Breast epithelium (tissue), 3 donors: ENCODE measurements at regions not wholly inside any gene's neighbourhood (a gene's known extent, or its start where the extent isn't known, plus 50 kb on each side); places are given as distances from the start of the nearest gene placed in this dataset.
"Not testable (repeated sequence)": the region's sequence is repeated elsewhere in the genome, so short reads cannot be mapped to it uniquely, and the experiment has no call there.

Experiments used
- POLR2AphosphoS5 ChIP-seq, 3 donors: sonication (generic); formaldehyde crosslinking; IDR thresholded peaks; one replicate each; pipeline ENCODE4 v1.6.1; 2017; ENCODE audit warnings: antibody characterized with exemption in 3 of 3
- TF ChIP-seq, protein P1 (sequence below), 3 donors: fragments of 450-650 bp; IDR thresholded peaks; one replicate each; pipeline ENCODE4 v1.5.1; 2016 to 2017; ENCODE audit warnings: antibody characterized with exemption in 3 of 3, mild to moderate bottlenecking in 3 of 3, moderate library complexity in 3 of 3

DNA sequence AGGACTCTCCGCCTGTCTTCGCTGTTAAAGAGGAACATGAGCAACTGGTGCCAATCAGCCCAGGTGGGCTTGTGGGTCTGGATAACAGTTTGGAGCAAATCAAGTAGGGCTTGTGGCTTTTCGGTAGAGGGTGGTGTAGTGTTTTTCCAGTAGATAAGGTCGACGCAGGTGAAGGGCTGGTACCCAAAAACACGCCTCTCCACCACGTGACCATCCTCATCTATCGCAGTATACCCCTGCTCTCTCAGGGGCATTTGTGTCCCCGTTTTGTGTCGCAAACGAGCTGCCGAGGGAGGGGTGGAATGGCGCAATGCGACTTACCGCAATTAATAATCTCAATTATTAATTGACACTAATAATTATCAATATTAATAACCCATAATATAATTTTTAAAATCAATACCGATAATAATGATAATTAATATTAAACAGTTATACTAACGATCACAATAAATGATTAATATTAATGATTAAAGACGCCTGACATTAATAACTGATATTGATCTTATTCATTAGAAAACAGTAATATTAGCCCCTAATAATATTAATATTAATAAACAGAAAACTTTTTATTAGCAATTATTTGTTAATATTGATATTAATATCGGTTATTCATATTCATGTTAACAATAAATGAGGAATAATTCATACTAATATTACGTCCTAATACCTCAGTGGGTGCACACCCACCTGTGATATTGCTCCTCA is 130.8 kb downstream of the ADRA2C start:
- not testable (repeated sequence) for TF ChIP-seq POLR2AphosphoS5 (IDR thresholded peaks at IDR 0.05)
- TF ChIP-seq, protein P1, sequence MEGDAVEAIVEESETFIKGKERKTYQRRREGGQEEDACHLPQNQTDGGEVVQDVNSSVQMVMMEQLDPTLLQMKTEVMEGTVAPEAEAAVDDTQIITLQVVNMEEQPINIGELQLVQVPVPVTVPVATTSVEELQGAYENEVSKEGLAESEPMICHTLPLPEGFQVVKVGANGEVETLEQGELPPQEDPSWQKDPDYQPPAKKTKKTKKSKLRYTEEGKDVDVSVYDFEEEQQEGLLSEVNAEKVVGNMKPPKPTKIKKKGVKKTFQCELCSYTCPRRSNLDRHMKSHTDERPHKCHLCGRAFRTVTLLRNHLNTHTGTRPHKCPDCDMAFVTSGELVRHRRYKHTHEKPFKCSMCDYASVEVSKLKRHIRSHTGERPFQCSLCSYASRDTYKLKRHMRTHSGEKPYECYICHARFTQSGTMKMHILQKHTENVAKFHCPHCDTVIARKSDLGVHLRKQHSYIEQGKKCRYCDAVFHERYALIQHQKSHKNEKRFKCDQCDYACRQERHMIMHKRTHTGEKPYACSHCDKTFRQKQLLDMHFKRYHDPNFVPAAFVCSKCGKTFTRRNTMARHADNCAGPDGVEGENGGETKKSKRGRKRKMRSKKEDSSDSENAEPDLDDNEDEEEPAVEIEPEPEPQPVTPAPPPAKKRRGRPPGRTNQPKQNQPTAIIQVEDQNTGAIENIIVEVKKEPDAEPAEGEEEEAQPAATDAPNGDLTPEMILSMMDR (IDR thresholded peaks at IDR 0.05), result not testable (repeated sequence)
